GM12878 (cell line): ENCODE measurements at regions not wholly inside any gene's neighbourhood (a gene's known extent, or its start where the extent isn't known, plus 50 kb on each side); places are given as distances from the start of the nearest gene placed in this dataset.

Source experiments
- CTCF ChIP-seq, 3 experiments: IDR thresholded peaks in 2 of 3; conservative IDR thresholded peaks in 1 of 3; 2 replicates each; pipeline ENCODE4 v1.5.1; 2011; ENCODE audit warnings: low read depth in 3 of 3, low read length in 3 of 3, mild to moderate bottlenecking in 3 of 3, control low read depth in 2 of 3, moderate library complexity in 2 of 3, inconsistent platforms in 1 of 3, mixed read lengths in 1 of 3; ENCODE audit not compliant: control insufficient read depth in 2 of 3, insufficient read depth in 1 of 3; ENCODE audit errors: extremely low read depth in 1 of 3
- EZH2 ChIP-seq: IDR thresholded peaks from 2 replicates; pipeline ENCODE4 v1.6.1; 2012; ENCODE audit warnings: low read depth, mild to moderate bottlenecking, control low read depth, inconsistent platforms, low read length, borderline replicate concordance; ENCODE audit not compliant: control insufficient read depth
- HDAC2 ChIP-seq: fragments of 200-600 bp; sonication (generic); IDR thresholded peaks from 2 replicates; pipeline ENCODE4 v1.6.1; 2017
- POLR2AphosphoS5 ChIP-seq: IDR thresholded peaks from 2 replicates; pipeline ENCODE4 v1.6.1; 2011; ENCODE audit warnings: mild to moderate bottlenecking, low read length, inconsistent platforms
- TAF1 ChIP-seq: IDR thresholded peaks from 2 replicates; pipeline ENCODE4 v1.6.1; 2011; ENCODE audit warnings: mild to moderate bottlenecking, low read depth, low read length, borderline replicate concordance
- ZBTB33 ChIP-seq: fragments of 450-650 bp; IDR thresholded peaks from 2 replicates; pipeline ENCODE4 v1.6.1; 2017; ENCODE audit warnings: mild to moderate bottlenecking

GRCh38 chr13:105370011-105370650, 1165.3 kb downstream of the EFNB2 start:
- TF ChIP-seq TAF1 (no peak), CTCF (IDR thresholded peaks at IDR 0.05 in 2 of 3, conservative IDR thresholded peaks at IDR 0.05 in 1 of 3; ENCODE audit: control insufficient read depth in 2 of 3, extremely low read depth in 1 of 3, insufficient read depth in 1 of 3, low read depth in 3 of 3, low read length in 3 of 3) (no peak), EZH2 (no peak), HDAC2 (no peak), ZBTB33 (no peak), POLR2AphosphoS5 (no peak)
